Thymus (tissue), 11 donors: ENCODE measurements at regions not wholly inside any gene's neighbourhood (a gene's known extent, or its start where the extent isn't known, plus 50 kb on each side); places are given as distances from the start of the nearest gene placed in this dataset.
"Not testable (repeated sequence)": the region's sequence is repeated elsewhere in the genome, so short reads cannot be mapped to it uniquely, and the experiment has no call there.

Experiments used
- DNase-seq, 9 donors: peaks; one replicate each; pipeline ENCODE4 v3.0.0-alpha.2; 2013; ENCODE audit warnings: low spot score in 9 of 9, low read depth in 6 of 9, missing footprints in 1 of 9
- H3K27ac ChIP-seq, 2 donors: one replicate each; pipeline ENCODE4 v1.5.1; 2013; ENCODE audit warnings: control low read depth in 1 of 2, low read depth in 1 of 2, low read length in 1 of 2, mild to moderate bottlenecking in 1 of 2, moderate library complexity in 1 of 2
- H3K27me3 ChIP-seq, 2 donors: one replicate each; pipeline ENCODE4 v1.5.1; 2013; ENCODE audit warnings: low read length in 1 of 2; ENCODE audit not compliant: control insufficient read depth in 2 of 2, insufficient read depth in 1 of 2
- H3K36me3 ChIP-seq, 2 donors: one replicate each; pipeline ENCODE4 v1.5.1; 2013; ENCODE audit warnings: low read length in 1 of 2, mild to moderate bottlenecking in 1 of 2, moderate library complexity in 1 of 2; ENCODE audit not compliant: control insufficient read depth in 2 of 2, insufficient read depth in 2 of 2
- H3K4me1 ChIP-seq, 2 donors: one replicate each; pipeline ENCODE4 v1.5.1; 2013; ENCODE audit warnings: low read length in 2 of 2; ENCODE audit not compliant: control insufficient read depth in 2 of 2, insufficient read depth in 2 of 2
- H3K4me3 ChIP-seq, 2 donors: one replicate each; pipeline ENCODE4 v1.5.1; 2013; ENCODE audit warnings: low read length in 2 of 2, control low read depth in 1 of 2, mild to moderate bottlenecking in 1 of 2
- H3K9me3 ChIP-seq, 2 donors: one replicate each; pipeline ENCODE4 v1.5.1; 2013; ENCODE audit warnings: low read length in 1 of 2, mild to moderate bottlenecking in 1 of 2; ENCODE audit not compliant: control insufficient read depth in 2 of 2, insufficient read depth in 1 of 2
- WGBS: extraction: QIAGEN DNeasy Blood & Tissue Kit; methylation state at CpG from one replicate; pipeline ENCODE4 v1.1.7; 2013; 5-methylcytosine and 5-hydroxymethylcytosine counted together
- donor health status: healthy.

DNA sequence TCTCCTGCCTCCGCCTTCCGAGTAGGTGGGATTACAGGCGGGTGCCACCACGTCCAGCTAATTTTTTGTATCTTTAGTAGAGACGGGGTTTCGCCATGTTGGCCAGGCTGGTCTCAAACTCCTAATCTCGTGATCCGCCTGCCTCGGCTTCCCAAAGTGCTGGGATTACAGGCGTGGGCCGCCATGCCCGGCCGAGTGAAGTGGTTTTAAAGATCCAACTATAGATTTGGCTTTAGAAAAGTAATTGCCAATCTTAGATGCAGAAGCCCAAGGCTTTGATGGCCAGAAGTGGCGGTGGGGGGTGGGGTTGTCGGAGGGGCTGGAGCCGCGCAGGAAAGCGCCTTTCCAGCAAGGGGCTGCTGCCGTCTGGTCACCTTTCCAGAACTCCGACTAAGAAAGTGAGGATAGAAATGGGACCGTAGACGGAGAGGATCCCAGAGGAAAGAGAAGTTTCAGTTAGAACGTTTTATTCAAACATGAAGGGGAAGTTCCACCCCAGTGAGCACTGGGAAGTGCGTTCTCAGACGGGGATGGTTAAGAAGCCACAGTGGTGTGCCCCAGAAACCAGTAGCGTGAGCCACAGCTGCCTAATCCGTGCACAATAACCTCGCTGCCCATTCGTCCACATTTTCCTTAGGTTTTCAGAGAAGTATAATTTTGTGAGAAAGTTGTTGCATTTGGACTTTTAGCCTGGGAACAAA lies 69.7 kb downstream of the DLL1 start:
- Histone ChIP-seq H3K27ac (no peak overlapping the region), H3K36me3 (no peaks in the 10 kb centered on the region), H3K27me3 (peaks cover 0 to 29% of the 10 kb centered on the region in 2 donors), H3K9me3 (no peaks in the 10 kb centered on the region), H3K4me1 (peaks cover 0 to 10% of the 10 kb centered on the region in 2 donors), H3K4me3 (no peak overlapping the region)
- 70% methylated on average over 29 of the region's 29 CpGs for WGBS
- DNase-seq, result no peak

DNA sequence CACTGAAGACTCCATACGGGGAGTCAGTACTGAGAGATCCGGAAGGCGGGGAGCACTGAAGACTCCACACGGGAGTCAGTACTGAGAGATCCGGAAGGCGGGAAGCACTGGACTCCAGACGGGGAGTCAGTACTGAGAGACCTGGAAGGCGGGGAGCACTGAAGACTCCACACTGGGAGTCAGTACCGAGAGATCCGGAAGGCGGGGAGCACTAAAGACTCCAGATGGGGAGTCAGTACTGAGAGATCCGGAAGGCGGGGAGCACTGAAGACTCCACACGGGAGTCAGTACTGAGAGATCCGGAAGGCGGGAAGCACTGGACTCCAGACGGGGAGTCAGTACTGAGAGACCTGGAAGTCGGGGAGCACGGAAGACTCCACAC lies 77.2 kb downstream of the DLL1 start:
- H3K27me3 ChIP-seq, DNase-seq, H3K27ac ChIP-seq, H3K4me1 ChIP-seq, H3K4me3 ChIP-seq, H3K36me3 ChIP-seq: not testable (repeated sequence)
- peaks cover 0 to 11% of the 10 kb centered on the region in 2 donors for H3K9me3 ChIP-seq
- WGBS, result 98% methylated on average over 16 of the region's 19 CpGs

DNA sequence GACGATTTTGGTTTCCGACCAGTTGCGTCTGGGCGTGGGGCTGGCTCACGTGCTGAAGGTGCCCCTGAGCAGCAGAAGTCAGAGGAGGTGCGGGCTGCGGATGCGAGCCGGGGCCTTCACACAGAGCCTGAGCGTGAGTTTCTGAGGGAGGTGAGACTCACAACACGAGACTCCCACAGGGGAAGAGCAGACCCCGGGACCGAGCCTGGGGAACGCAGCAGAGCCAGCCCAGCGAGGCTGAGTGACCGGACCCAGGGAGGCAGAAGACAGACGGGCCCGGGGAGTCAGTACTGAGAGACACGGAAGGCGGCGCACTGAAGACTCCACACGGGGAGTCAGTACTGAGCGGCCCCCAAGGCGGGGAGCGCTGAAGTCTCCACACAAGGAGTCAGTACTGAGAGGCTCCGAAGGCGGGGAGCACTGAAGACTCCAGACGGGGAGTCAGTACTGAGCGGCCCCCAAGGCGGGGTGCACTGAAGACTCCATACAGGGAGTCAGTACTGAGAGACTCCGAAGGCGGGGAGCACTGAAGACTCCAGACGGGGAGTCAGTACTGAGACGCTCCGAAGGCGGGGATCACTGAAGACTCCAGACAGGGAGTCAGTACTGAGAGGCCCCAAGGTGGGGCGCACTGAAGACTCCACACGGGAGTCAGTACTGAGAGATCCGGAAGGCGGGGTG lies 77.8 kb downstream of the DLL1 start:
- H3K27ac ChIP-seq, result no peak overlapping the region
- 91% methylated on average over 40 of the region's 40 CpGs for WGBS
- H3K36me3 ChIP-seq, result no peaks in the 10 kb centered on the region
- DNase-seq, result no peak
- no peaks in the 10 kb centered on the region for H3K4me1 ChIP-seq
- no peak overlapping the region for H3K4me3 ChIP-seq
- H3K27me3 ChIP-seq, result peaks cover 0 to 2% of the 10 kb centered on the region in 2 donors
- peaks cover 0 to 11% of the 10 kb centered on the region in 2 donors for H3K9me3 ChIP-seq

DNA sequence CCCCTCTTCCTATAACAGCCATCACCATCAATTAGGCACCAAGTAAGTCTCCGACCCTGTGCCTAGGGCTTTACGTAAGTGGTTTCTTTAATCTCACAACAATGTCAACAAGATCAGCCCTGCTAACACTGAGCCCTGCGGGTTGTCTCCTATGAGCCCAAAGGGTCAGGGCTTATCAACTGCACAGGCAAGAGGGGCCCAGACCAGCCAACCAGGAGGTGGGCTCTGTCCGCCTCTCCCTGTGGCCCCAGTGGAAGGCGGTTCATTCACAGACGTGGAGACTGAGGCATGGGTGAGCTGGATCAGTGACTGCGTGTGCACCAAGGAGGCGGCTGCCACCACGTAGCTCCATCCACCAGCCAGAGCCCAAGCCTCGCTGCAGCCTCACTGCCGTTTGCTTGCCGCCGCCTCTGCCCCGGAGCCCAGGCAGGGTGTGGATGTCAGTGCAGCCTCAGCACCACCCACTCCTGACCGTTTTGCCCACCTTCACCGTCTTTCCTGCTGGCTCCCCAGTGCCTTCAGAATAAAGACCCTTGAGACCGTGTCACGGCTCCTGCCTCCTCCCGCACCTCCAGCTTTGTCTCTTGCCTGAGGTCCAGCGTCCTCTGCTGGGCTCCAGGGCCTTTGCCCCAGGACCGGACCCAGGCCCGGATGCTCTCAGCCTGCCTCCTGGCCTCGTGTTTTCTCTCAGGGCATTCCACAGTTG lies 78.7 kb downstream of the DLL1 start:
- H3K4me1 ChIP-seq, result no peaks in the 10 kb centered on the region
- H3K4me3 ChIP-seq, result no peak overlapping the region
- no peak overlapping the region for H3K27ac ChIP-seq
- H3K27me3 ChIP-seq, result peaks cover 0 to 2% of the 10 kb centered on the region in 2 donors
- H3K9me3 ChIP-seq, result peaks cover 0 to 11% of the 10 kb centered on the region in 2 donors
- no peaks in the 10 kb centered on the region for H3K36me3 ChIP-seq
- 93% methylated on average over 23 of the region's 23 CpGs for WGBS
- no peak for DNase-seq

DNA sequence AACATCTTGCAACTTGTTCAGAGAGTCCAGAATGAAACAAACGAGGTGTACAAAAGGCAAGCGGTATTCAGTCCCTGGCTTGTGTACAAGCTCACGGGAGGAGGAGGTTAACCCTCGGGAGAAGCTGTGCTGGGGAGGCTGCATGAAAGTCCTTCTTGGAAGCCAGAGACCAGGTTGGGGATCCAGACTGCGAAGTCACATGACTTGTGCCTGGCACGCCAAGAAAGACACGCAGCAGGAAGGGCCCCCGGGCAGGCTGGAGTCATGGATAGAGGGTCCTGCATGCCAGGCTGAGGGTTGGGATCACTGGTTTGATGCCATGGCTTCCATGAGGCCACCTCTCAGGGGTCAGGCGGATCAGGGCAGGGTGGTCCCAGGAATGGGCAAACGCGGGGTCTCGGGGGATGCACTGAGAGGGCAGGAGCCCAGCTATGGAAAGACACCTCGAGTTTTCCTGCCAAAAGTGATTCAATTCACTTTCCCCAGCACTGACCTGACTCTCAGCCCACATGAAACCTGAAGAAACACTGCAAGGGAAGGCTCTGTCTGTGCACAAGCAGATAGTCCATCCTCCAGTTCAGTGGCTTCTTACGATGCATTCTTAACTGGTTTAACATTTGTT lies 79.4 kb downstream of the DLL1 start:
- H3K4me1 ChIP-seq, result no peaks in the 10 kb centered on the region
- no peak overlapping the region for H3K4me3 ChIP-seq
- H3K9me3 ChIP-seq, result peaks cover 0 to 11% of the 10 kb centered on the region in 2 donors
- no peak overlapping the region for H3K27ac ChIP-seq
- WGBS, result 91% methylated on average over 14 of the region's 14 CpGs
- no peaks in the 10 kb centered on the region for H3K36me3 ChIP-seq
- DNase-seq, result no peak
- H3K27me3 ChIP-seq, result peaks cover 0 to 2% of the 10 kb centered on the region in 2 donors

DNA sequence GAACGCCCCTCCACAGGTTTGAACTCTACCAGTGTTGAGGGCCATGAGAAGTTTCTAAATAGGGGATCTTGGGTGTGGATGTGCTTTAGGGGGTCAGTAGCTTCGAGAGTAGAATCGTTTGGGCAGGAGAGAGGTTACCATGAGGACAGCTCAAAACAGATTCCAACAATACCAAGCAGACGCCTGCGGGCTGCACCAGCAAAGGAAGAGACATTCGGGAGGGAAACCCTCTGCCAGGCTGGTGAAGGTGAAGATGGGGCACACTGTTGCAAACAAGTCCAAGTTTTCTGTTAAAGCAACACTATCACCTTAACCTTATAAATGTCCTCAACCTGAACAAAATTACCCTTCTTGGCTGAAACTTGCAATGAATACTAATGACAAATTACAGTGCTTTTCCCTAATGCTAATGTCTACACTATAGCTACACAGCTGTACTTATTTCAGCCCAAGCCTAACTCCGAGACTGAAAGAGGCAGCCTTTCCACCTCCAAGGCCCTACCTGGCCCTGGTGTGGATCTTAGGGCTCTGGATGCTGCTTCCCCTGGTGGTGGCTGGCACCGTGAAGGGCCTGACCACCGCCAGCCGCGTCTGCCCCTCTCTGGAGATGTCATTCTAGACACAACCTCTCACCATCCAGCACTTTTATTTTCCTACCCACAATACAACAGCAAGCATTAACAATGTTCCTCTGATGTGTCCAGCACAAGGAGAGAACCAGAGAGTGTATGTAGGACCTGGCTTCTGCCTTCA lies 80.1 kb downstream of the DLL1 start:
- H3K36me3 ChIP-seq, result no peaks in the 10 kb centered on the region
- DNase-seq, result no peak
- no peak overlapping the region for H3K27ac ChIP-seq
- no peaks in the 10 kb centered on the region for H3K4me1 ChIP-seq
- WGBS, result 83% methylated on average over 11 of the region's 11 CpGs
- H3K27me3 ChIP-seq, result peaks cover 0 to 2% of the 10 kb centered on the region in 2 donors
- H3K9me3 ChIP-seq, result peaks cover 0 to 11% of the 10 kb centered on the region in 2 donors
- H3K4me3 ChIP-seq, result no peak overlapping the region

DNA sequence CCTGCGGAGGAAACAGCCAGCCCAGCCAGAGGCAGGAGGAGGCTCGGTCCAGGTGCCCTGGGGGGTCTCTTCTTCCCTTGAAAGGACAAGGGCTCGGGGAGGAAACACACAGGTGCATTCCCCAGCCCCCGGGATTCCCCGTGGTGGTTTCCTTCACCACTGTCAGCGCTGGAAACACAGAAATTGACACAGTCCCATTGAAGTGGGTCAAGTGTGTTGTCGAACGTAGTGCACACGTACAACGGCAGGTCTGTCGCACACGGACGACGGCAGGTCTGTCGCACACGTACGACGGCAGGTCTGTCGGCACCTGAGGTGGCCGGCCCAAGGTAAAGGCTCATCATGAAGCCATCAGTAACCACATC lies 80.9 kb downstream of the DLL1 start:
- Histone ChIP-seq H3K9me3 (peaks cover 0 to 11% of the 10 kb centered on the region in 2 donors), H3K27me3 (peaks cover 0 to 2% of the 10 kb centered on the region in 2 donors), H3K4me1 (no peaks in the 10 kb centered on the region), H3K27ac (no peak overlapping the region), H3K36me3 (no peaks in the 10 kb centered on the region), H3K4me3 (no peak overlapping the region)
- WGBS, result 82% methylated on average over 20 of the region's 20 CpGs
- no peak for DNase-seq

DNA sequence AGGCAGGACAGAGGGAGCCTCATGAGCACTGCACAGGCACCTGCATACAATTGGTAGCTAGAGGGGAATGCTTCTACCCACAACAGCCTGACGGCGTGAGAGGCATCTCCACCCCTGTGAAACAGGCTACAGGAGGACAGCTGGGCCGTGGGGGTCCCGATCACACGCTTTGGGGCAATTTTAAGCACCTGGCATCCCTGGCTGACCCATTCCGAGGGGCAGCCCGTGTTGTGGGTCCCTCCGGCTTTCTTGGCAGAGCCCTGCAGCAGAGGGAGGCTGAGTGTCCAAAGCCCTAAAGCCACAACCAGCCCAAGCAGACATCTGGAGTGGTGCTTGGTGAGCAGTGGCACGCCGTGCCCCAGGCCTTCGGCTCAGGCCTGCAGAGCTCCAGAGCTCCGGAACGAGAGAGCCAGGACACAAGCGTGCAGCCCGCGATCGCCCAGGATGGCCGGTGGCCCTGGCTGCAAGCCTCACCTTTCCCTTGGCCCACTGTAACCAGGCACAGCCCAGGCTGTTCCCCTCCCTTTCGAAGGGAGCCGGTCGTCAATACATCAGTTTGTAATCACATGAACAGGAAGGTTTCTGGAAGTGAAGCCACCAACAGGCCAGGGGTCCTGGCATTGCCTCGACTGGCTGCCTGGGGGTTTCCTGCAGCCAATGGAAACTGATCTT lies 81.4 kb downstream of the DLL1 start:
- no peak for DNase-seq
- WGBS, result 92% methylated on average over 22 of the region's 22 CpGs
- Histone ChIP-seq H3K36me3 (no peaks in the 10 kb centered on the region), H3K27ac (no peak overlapping the region), H3K4me3 (no peak overlapping the region), H3K27me3 (peaks cover 0 to 2% of the 10 kb centered on the region in 2 donors), H3K9me3 (peaks cover 0 to 11% of the 10 kb centered on the region in 2 donors), H3K4me1 (no peaks in the 10 kb centered on the region)
